ENCODE measurements at regions not wholly inside any gene's neighbourhood (a gene's known extent, or its start where the extent isn't known, plus 50 kb on each side); places are given as distances from the start of the nearest gene placed in this dataset.

GRCh38 chr6:166739117-166739975 lies 112.3 kb upstream of the RPS6KA2 start:
- Histone ChIP-seq H3K27ac (no peak overlapping the region), H3K9me3 (no peaks in the 10 kb centered on the region), H3K36me3 (no peaks in the 10 kb centered on the region), H3K4me3 (no peak overlapping the region), H3K27me3 (no peaks in the 10 kb centered on the region), H3K4me1 (no peaks in the 10 kb centered on the region)
- ATAC-seq = no peak
- intact Hi-C loops (cut with DNase I) = no loop called here
- DNase-seq = no peak
- TF ChIP-seq, protein P1, sequence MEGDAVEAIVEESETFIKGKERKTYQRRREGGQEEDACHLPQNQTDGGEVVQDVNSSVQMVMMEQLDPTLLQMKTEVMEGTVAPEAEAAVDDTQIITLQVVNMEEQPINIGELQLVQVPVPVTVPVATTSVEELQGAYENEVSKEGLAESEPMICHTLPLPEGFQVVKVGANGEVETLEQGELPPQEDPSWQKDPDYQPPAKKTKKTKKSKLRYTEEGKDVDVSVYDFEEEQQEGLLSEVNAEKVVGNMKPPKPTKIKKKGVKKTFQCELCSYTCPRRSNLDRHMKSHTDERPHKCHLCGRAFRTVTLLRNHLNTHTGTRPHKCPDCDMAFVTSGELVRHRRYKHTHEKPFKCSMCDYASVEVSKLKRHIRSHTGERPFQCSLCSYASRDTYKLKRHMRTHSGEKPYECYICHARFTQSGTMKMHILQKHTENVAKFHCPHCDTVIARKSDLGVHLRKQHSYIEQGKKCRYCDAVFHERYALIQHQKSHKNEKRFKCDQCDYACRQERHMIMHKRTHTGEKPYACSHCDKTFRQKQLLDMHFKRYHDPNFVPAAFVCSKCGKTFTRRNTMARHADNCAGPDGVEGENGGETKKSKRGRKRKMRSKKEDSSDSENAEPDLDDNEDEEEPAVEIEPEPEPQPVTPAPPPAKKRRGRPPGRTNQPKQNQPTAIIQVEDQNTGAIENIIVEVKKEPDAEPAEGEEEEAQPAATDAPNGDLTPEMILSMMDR (IDR thresholded peaks at IDR 0.05) = no peak

GRCh38 chr6:166738386-166739116 lies 111.5 kb upstream of the RPS6KA2 start:
- no peak for DNase-seq
- no peaks in the 10 kb centered on the region for H3K36me3 ChIP-seq
- intact Hi-C loops (cut with DNase I) = no loop called here
- H3K9me3 ChIP-seq = no peaks in the 10 kb centered on the region
- no peak overlapping the region for H3K27ac ChIP-seq
- H3K27me3 ChIP-seq = no peaks in the 10 kb centered on the region
- H3K4me3 ChIP-seq = no peak overlapping the region
- H3K4me1 ChIP-seq = no peaks in the 10 kb centered on the region
- ATAC-seq = no peak
- TF ChIP-seq, protein P1 (IDR thresholded peaks at IDR 0.05) = no peak

GRCh38 chr6:166737261-166737660 lies 110.2 kb upstream of the RPS6KA2 start:
- no peak for ATAC-seq
- no peak overlapping the region for H3K27ac ChIP-seq

GRCh38 chr6:166736634-166737033 lies 109.6 kb upstream of the RPS6KA2 start:
- no peak for DNase-seq
- no peak for ATAC-seq
- TF ChIP-seq, protein P1 (IDR thresholded peaks at IDR 0.05) = no peak
- Histone ChIP-seq H3K27me3 (no peaks in the 10 kb centered on the region), H3K27ac (no peak overlapping the region), H3K36me3 (no peaks in the 10 kb centered on the region), H3K4me3 (no peak overlapping the region), H3K9me3 (no peaks in the 10 kb centered on the region), H3K4me1 (no peaks in the 10 kb centered on the region)
- intact Hi-C loops (cut with DNase I) = no loop called here

More at GRCh38 chr6:166737261-166737660, 110.2 kb upstream of the RPS6KA2 start:
- Histone ChIP-seq H3K4me1 (no peaks in the 10 kb centered on the region), H3K27me3 (no peaks in the 10 kb centered on the region), H3K9me3 (no peaks in the 10 kb centered on the region), H3K4me3 (no peak overlapping the region), H3K36me3 (no peaks in the 10 kb centered on the region)
- intact Hi-C loops (cut with DNase I) = no loop called here
- TF ChIP-seq, protein P1 (IDR thresholded peaks at IDR 0.05) = no peak
- no peak for DNase-seq

DNA sequence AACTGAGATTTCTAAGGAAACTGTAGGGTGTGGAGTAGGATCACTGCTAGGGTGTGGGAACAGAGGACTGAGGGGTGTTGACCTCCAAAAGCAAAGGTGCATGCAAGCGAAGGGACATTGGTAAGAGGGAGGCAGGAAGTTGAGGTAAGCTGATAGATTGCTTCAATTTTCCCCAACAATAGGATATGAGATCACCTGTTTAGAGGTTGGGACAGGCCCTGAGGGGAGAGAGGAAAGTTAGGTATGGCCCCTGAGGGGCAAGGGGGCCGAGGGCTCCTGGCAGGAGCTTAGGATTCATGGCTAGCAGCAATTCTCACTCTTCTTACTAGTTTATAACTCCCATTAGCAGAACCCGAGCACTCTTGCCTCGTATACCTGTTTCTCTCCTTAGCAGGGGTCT lies 106.8 kb upstream of the RPS6KA2 start:
- intact Hi-C loops (cut with DNase I) = no loop called here
- no peaks in the 10 kb centered on the region for H3K27me3 ChIP-seq

More for the DNA sequence above, 106.8 kb upstream of the RPS6KA2 start:
- Histone ChIP-seq H3K9me3 (no peaks in the 10 kb centered on the region), H3K4me3 (no peak overlapping the region), H3K27ac (no peak overlapping the region), H3K4me1 (no peaks in the 10 kb centered on the region), H3K36me3 (no peaks in the 10 kb centered on the region)
- TF ChIP-seq, protein P1 (IDR thresholded peaks at IDR 0.05) = no peak
- no peak for DNase-seq
- ATAC-seq = no peak

Measured in upper lobe of right lung (tissue), 1 donor.